Right atrium auricular region (tissue), 2 donors: ENCODE measurements at regions not wholly inside any gene's neighbourhood (a gene's known extent, or its start where the extent isn't known, plus 50 kb on each side); places are given as distances from the start of the nearest gene placed in this dataset.

Source experiments
- DNase-seq: peaks from one replicate; pipeline ENCODE4 v3.0.0-alpha.2; 2019; ENCODE audit warnings: low spot score
- H3K27ac ChIP-seq, 2 donors: fragments of 200-600 bp; sonication (generic); 1 replicate in 1 of 2; 2 replicates in 1 of 2; pipeline ENCODE4 v1.5.1; 2016 to 2019
- H3K27me3 ChIP-seq, 2 donors: fragments of 200-600 bp; sonication (generic); one replicate each; pipeline versions ENCODE4 v1.5.1 to v1.6.0; 2017 to 2019
- H3K36me3 ChIP-seq: fragments of 200-600 bp; sonication (generic); one replicate; pipeline ENCODE4 v1.5.1; 2016
- H3K4me1 ChIP-seq, 2 donors: fragments of 200-600 bp; sonication (generic); one replicate each; pipeline versions ENCODE4 v1.5.1 to v1.6.0; 2017 to 2019
- H3K4me3 ChIP-seq, 2 donors: fragments of 200-600 bp; sonication (generic); 1 replicate in 1 of 2; 2 replicates in 1 of 2; pipeline ENCODE4 v1.5.1; 2017 to 2019; ENCODE audit warnings: mild to moderate bottlenecking in 1 of 2, moderate library complexity in 1 of 2
- H3K9me3 ChIP-seq, 2 donors: fragments of 200-600 bp; sonication (generic); one replicate each; pipeline ENCODE4 v1.5.1; 2019
- TF ChIP-seq, protein P1 (sequence below), 2 donors: fragments of 200-600 bp; sonication (generic); IDR thresholded peaks; one replicate each; pipeline ENCODE4 v1.5.1; 2019; ENCODE audit warnings: antibody characterized with exemption in 2 of 2

DNA sequence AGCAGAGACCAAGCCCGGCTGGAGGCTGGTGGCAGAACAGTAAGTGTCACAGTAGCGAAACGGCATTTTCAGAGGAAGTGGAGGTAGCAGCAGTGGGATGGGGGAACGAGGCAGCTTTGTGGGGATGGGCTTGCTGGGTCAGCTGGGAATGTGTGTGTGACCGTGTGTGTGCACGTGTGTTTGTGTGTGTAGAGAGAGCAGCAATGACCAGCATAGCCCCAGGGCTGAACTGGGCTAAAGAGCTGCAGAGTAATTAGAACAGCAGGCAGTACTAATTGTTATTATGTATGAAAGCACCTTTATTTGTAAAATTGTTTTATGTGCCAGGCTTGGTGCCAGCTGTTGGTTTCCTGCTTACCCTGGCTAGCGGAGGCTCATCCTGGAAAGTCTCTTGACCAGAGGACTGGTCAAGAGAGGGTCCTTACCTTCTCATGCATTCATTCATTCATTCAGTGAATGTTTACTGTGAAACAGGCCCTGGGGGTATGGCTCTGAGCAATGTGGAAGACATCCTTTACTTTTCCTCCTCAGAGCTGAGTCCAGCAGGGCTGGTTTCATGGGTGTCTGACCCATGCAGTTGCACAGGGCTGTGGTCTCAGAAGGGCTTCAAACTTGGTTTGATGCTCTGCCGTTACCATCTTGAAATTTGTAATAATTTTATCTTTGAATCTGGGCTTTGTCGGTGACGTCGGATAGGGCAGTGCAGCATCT lies 184.6 kb downstream of the SEC23IP start:
- H3K9me3 ChIP-seq: peaks cover 0 to 9% of the 10 kb centered on the region in 2 donors
- TF ChIP-seq, protein P1, sequence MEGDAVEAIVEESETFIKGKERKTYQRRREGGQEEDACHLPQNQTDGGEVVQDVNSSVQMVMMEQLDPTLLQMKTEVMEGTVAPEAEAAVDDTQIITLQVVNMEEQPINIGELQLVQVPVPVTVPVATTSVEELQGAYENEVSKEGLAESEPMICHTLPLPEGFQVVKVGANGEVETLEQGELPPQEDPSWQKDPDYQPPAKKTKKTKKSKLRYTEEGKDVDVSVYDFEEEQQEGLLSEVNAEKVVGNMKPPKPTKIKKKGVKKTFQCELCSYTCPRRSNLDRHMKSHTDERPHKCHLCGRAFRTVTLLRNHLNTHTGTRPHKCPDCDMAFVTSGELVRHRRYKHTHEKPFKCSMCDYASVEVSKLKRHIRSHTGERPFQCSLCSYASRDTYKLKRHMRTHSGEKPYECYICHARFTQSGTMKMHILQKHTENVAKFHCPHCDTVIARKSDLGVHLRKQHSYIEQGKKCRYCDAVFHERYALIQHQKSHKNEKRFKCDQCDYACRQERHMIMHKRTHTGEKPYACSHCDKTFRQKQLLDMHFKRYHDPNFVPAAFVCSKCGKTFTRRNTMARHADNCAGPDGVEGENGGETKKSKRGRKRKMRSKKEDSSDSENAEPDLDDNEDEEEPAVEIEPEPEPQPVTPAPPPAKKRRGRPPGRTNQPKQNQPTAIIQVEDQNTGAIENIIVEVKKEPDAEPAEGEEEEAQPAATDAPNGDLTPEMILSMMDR (IDR thresholded peaks at IDR 0.05): no peak
- no peak for DNase-seq
- no peaks in the 10 kb centered on the region for H3K27me3 ChIP-seq
- H3K27ac ChIP-seq: no peak overlapping the region
- no peaks in the 10 kb centered on the region for H3K4me1 ChIP-seq
- no peaks in the 10 kb centered on the region for H3K36me3 ChIP-seq
- no peak overlapping the region for H3K4me3 ChIP-seq

DNA sequence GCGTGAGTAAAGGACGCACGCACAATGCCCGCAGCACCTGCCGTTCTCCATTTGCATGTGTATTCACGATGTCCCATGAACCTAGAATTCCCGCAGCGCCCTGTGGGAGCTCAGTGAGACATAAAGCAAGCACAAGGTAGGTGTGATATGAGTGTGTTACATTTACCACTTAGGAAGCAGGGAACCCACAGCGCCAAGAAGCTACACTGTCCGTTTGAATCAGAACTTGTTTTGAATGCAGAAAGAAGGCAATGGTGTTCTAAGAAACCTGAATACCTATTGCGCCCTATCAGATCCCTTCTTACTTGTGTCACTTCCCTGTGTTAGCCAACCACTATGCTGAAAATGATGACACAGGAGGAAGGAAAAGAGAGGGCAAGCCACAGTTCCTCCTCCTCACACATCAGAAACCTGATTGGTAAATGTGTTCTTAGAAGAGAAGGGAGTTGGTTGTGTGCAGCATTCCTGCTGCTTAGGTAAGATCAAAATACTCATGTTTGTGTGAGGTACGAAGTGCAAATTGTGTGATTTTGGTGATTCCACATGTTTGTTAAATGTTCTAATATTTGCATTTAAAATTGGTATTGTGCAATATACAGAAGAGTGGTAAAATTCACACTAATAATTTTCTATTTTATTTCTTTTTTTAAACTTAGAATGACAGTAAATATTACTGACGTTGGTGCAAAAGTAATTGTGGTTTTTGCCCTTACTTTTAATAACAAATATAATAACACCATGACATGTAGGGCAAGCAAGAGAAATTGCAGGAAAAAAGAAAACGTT lies 185.4 kb downstream of the SEC23IP start:
- H3K27me3 ChIP-seq: no peaks in the 10 kb centered on the region
- DNase-seq: no peak
- H3K4me3 ChIP-seq: no peak overlapping the region
- H3K27ac ChIP-seq: no peak overlapping the region
- TF ChIP-seq, protein P1 (IDR thresholded peaks at IDR 0.05): no peak
- H3K9me3 ChIP-seq: peaks cover 0 to 9% of the 10 kb centered on the region in 2 donors
- H3K4me1 ChIP-seq: no peaks in the 10 kb centered on the region
- no peaks in the 10 kb centered on the region for H3K36me3 ChIP-seq

DNA sequence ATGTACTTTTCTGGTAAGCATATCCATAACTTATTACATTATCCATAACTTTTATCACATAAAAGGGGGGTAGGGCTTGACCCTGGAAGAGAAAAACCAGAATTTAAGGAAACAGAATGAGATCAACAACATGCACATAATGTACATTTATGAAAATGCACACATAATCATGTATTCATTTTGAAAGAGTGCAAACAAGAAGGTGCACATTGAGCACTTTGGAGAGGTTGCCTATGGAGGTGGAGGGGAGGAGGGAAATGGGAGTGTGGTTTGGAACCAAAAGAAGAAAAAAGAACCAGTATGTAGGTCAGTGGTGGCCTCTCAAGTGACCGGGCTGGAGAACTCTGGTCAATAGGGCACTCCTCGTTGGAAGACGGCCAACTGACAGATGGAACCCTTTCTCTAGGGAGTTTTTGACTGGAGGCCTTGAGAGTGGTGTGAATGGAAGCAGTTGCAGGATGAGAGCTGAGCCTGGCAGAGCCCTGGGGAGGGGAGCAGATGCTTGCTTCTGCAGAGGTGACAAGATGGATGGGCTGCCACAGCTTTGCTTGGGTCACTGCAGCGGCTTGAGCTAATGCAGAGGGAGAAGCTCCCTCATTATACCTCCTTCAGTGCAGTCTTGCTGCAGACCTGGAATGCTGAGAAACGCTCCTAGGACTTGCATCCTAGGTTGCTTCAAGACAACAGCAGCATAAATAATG lies 192.7 kb downstream of the SEC23IP start:
- Histone ChIP-seq H3K36me3 (no peaks in the 10 kb centered on the region), H3K27me3 (no peaks in the 10 kb centered on the region), H3K4me3 (no peak overlapping the region), H3K4me1 (no peaks in the 10 kb centered on the region), H3K27ac (no peak overlapping the region), H3K9me3 (no peaks in the 10 kb centered on the region)
- TF ChIP-seq, protein P1 (IDR thresholded peaks at IDR 0.05): no peak
- no peak for DNase-seq

DNA sequence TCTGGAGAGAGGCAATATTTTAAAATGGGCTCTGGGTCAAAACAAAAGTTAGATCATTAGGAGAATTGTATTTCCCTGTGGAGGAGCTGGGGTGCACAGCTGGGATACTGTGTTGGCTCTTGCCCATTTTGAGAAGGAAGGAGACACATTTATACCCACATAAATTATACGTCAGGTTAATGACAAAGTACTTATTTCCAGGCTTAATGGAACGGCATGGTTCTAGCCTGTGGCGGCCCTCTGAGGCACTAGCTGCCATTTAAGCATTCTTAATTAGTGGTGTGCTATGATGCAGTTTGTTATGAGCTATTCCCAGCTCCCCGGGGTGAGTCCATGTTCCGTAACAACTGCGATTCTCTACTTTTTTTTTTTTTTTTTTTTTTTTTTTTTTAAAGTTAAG lies 193.5 kb downstream of the SEC23IP start:
- Histone ChIP-seq H3K4me3 (no peak overlapping the region), H3K27ac (no peak overlapping the region), H3K4me1 (no peaks in the 10 kb centered on the region), H3K27me3 (no peaks in the 10 kb centered on the region), H3K9me3 (no peaks in the 10 kb centered on the region), H3K36me3 (no peaks in the 10 kb centered on the region)
- DNase-seq: no peak
- TF ChIP-seq, protein P1 (IDR thresholded peaks at IDR 0.05): no peak

DNA sequence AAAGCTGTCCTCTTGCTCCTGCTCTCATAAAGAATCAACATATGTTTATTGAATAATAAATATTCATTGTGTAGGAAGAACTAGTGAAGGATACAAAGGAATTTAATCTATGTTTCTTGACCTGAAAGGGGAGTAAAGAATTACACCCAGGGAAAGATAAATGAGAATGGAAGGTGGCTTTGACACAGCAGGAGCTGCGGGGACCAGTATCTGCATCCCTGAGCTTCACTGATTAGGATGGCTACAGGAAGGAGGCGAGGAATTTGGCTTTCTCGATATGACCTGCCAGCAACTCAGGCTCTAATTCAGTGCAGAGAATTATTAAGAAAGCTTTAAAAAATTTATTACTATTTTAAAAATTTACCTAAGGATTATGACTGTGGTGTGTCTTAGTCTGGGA lies 194.6 kb downstream of the SEC23IP start:
- H3K4me1 ChIP-seq: no peaks in the 10 kb centered on the region
- H3K27me3 ChIP-seq: no peaks in the 10 kb centered on the region
- H3K4me3 ChIP-seq: no peak overlapping the region
- DNase-seq: no peak
- H3K36me3 ChIP-seq: no peaks in the 10 kb centered on the region
- TF ChIP-seq, protein P1 (IDR thresholded peaks at IDR 0.05): no peak
- no peaks in the 10 kb centered on the region for H3K9me3 ChIP-seq
- H3K27ac ChIP-seq: no peak overlapping the region
